Stimulated activated CD8-positive, alpha-beta memory T cell treated with anti-CD3 and anti-CD28 coated beads, Interleukin-12 subunit alpha, Interleukin-12 subunit beta, amount 100 ng/mL, for 1 hour (primary cell): ENCODE measurements at regions not wholly inside any gene's neighbourhood (a gene's known extent, or its start where the extent isn't known, plus 50 kb on each side); places are given as distances from the start of the nearest gene placed in this dataset.
A peak's percentile ranks its signal among the peaks of the same experiment; 100 is the strongest.

Experiments used
- DNase-seq: peaks from one replicate; pipeline ENCODE4 v3.0.0-alpha.2; 2020; ENCODE audit warnings: low read depth

DNA sequence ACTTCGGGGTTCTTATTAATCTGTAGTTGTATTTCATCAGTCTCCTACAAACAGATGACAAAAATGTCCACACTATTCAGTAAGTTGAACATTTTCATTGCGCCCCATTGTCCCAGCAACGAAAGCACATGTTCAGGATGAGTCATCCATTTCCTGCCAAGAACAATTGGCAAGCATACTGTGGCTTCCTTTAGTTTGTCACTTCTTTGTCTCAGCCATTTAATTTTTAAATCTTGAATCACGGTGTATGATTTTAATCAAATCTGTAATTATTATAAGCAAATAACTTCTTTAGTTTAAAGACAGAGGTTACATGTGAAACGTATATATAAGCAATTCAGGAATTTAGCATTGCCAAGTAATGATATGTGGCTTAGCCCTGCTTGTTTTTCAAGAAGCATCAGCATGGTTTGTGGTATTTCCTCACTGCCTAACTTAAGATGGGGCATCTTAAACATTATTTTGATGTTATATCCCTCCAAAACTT is 211.3 kb upstream of the KRR1 start:
- DNase-seq, result peak; percentile 16

DNA sequence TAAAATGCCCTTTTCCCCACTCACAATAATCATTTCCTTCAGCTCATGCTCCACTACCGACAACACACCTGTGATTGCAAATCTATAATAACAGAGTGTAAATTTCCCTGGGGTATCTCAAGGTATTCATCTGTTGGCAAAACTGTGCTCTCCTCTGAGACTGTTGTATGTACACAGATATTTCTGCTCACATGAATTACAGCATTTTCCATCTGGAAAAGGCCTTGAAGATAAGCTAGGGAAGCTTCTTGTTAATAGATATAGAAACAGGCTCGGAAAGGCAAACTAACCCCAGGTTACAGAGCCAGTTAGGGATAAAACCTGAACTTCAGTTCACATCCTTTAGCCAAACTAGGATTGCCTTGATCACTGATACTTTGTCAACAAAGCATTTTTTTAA is 210.4 kb upstream of the KRR1 start:
- DNase-seq, result no peak

DNA sequence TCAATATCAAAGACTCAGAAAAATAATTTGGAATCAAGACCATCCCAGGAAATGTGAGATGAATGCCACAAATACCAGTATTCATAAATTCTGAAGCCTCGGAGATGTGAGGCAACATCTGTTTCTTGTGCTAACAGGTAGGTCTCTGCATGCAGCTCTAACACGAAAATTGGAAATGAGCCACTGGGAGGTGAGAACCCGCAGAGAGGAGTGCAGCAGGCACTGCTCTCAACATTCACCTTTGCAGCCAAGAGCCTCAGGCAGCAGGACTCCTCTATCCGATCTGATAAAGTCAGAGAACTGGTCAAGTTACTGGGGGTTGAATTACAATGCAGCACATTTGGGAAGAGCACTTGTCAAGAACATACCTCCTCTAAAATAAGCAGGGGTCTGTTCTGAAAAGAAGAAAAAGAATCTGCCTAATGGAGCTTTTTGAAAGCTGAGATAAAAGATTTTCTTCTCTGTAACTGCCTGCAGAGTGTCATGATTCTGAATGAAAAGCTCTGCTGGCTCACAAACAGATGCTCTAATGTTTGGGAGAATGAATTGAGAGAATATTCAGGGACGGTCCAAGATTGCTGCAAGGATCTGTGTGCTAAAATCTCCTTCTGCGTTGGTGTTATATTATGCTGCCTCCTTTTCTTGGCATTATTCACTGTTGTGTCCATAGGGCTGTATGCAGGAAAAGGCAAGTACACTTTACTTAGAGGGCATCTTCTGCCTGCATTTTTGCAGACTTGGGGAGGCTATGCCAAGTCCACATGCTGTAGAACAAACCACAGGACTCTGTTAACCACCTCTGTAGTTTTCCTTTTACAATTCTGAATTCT is 209.6 kb upstream of the KRR1 start:
- DNase-seq, result no peak

DNA sequence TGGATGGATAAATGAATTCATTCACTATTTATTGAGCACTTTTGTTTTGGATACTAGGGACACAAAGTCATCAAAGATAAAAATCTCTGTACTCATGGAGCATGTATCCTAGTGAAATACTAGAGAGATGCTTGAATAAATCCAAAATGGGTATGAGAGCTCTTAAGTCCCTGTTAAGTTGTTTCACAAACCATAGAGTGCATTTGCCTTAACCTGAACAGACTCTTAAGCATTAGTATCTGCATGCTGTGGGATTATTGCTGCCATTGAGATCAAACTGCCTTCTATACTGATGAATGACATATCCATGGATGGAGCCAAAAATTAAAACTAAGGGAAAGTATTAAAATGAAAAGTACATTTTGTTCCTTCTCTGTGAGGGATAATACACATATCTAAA is 206.5 kb upstream of the KRR1 start:
- DNase-seq, result no peak

DNA sequence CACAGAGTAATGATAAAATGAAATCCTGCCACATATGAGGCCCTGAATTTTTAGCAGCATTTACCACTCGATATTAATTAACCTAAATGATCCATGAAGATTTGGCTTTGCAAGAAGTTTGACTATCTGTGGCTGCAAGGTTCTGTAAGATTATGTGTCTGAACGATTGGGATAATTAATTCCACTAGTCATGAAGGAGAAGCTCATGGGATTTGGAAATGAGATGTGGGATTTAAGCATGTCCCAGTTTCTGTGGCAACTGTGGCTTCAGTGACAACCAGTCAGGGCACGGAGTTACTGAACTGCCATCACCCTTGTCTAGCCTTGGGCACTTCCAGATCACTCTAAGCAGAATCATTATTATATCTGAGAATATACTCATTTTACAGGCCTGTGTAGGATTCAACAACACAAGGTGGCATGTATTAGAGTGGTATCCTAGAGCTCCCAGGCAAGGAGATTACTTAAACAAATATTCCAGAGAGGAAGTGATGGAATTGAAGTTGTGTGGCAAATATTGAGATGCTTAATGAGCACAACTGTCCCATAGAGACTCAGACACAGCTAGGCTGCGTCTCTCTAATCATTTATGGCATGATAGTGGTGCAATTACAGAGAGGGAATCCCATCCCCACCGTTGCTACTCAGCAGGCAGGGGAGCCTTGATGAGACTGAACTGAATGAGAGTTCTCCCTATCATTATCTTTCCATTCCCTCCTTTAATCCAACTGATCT is 205.0 kb upstream of the KRR1 start:
- no peak for DNase-seq

DNA sequence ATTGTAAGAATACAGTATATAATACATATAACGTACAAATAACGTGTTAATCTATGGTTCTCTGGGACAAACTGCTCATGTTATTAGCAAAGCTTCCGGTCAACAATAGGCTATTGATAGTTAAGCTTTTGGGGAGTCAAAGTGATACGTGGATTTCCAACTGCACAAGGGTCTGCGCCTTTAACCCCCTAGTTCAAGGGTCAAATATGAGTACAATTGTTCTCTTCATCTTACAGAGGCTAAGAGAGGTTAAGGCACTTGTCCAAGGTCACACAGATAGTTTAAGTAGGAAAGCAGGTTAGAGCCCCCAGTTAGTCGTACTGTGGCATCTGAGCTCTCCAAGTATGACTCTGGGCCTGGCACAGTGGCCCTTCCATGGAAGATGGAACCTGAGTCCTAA is 204.3 kb upstream of the KRR1 start:
- no peak for DNase-seq

DNA sequence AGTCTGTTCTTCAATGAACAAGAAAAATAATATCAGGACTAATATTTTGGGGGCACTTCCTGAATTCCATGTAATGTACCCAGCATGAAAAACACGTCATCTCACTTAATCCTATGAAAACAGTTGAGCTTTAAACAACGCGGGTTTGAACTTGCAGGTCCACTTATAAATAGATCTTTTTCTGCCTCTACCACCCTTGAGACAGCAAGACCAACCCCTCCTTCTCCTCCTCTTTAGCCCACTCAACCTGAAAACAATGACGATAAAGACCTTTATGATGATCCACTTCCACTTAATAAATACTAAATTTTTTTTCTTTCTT is 203.9 kb upstream of the KRR1 start:
- no peak for DNase-seq

DNA sequence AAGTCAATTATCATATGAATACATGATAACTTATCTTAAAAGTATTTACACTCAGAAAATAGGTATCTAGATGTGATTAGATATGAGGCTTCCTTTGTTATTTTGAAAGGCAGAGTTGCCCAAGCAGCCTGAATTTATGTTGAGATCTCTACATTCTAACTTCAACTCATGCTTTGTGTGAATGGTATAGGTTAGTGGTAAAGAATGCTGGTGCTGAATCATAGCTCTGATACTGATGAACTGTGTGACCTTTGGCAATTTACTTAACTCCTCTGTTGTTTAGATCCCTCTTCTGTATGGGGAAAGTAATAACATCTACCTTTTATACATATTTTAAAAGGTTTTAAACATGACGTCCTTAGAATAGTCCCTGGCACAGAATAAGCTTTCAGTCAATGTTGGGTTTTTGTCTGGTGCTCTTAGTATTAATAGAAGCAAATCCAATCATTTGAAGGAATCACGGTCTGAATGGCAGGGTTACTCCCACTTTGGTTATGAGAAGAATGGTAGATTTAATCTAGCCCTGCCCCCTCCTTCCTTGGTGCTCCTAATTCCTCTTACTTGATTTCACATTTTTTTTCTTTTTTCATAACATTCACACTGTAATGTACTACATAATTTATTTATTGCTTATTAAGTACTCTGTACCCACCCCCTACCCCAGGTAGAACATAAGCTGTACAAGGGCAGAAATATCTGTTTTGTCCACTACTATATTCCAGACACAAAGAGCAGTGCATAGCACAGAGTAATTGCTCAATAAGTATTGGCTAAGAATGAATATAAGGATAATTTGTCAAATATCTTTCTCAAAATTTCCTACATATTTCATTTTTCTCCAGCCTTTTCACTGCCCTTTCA is 203.3 kb upstream of the KRR1 start:
- no peak for DNase-seq

DNA sequence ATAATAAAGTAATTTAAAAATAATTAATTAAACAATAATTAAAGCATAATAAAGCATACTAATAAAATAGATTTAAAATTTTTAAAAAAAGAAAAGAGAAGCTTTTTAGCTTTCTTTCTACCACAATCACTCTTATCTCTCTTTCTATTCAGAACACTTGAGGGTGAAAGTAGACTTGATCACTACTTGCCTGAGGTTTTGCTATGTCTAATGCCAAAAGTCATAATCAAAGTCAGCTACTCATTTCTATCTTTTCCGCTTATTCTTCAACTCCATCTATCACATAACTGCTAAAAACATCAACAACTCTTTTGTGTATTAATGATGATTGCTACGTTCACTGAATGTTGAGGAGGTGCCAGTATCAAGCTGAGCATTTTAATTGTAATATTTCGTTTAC is 202.0 kb upstream of the KRR1 start:
- DNase-seq, result no peak

DNA sequence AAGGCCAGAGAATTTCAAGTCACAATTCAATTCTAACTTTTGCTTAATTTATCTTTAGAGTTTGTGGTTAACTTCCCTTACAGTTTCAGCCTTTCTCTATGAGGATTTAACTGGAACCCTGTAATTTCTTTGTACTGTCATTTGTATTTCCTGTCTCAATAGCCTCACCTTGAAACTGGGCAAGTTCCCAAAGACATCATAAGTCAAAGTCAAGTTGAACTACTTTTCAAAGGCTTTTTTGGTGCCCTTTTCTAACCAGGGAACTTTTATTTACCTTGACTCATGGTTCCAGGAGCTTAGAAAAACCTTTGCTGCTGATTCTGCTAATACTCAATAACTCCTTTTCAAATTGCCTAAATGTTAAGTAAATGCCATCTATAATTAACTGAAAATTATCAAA is 200.8 kb upstream of the KRR1 start:
- no peak for DNase-seq

DNA sequence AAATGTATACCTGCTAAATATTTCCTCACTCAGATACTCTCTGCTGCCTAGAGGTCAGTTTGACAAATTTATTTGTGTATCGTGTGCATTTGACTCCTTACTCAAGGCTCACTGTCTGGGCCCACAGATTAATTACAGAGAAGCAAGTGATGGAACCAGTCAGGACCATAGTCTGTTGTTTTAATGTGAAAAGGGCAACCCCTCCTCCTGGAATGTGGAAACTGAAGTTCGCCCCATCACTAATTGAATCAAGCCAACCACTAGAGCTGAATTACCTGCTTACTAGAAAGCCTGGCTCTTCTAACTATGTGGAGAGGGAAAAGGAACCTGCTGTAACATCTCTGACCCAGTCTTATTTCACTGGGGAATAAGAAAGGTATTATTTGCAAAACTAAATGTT is 199.9 kb upstream of the KRR1 start:
- no peak for DNase-seq

DNA sequence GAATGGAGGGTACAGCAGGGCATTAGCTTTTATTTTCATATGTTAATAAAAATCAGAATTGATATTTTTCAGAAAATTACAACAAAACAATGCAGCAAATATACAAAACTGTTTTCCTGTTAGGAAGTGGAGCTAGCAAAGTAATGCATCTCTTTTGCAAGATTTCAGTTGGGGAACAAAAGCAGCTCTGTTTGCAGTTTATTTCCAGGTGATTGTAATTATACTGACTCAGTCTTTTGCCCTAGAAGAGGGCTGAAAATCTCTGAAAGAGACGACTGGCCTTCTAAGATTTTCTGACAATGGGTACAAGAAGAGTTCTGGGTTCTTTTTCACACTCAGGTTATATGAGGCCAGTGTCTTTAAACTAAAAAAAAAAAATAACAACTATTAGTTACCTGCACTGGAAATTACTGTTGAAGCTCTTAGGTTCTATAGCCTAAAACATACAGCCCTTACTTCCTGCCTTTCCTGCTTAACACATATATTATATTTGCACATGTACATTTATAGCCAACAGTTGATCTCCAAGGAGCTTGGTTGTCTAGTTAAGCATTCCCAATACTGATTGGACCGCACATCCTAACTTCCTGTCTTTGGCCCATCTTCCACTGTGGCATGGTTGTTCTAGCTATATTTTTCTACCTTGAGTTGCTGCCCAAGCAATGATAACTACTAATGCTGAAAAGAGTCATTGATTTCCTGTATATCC is 199.1 kb upstream of the KRR1 start:
- DNase-seq, result no peak

DNA sequence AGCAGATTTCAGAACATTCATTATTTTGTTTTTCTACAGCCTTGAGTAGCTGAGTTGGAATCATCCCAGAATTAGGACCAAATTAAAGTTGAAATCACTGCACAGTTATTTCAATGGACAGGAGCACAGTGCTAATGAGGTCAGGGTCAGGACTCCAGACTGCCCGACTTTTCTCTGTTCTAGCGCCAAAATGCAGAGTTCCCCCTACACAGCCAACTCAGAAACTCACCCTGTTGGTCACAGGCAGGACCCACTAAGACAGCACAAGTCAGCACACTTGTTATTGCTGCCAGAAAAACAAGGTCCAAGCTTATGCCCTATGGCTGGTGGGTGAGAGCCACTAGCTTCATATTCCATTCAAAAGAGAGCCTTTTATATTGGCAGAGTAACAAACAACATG is 198.1 kb upstream of the KRR1 start:
- no peak for DNase-seq

DNA sequence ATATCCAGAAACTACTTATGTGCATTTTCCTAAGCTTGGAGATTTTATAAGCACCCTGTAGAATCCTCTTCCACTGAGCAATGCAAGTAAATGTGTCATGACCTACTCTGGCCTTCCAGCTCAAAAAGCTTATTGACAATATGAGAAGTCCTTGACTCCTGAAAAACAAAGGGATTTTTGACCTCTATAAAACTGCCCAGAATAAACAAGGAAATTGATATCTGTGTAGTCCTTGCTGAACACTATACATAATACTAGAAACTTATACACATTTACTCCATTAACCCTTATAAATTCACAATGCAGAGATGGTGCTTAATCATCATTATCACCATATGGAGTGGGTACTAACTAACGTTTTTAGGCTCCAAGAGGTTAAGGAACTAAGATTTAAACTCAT is 197.4 kb upstream of the KRR1 start:
- DNase-seq, result no peak

DNA sequence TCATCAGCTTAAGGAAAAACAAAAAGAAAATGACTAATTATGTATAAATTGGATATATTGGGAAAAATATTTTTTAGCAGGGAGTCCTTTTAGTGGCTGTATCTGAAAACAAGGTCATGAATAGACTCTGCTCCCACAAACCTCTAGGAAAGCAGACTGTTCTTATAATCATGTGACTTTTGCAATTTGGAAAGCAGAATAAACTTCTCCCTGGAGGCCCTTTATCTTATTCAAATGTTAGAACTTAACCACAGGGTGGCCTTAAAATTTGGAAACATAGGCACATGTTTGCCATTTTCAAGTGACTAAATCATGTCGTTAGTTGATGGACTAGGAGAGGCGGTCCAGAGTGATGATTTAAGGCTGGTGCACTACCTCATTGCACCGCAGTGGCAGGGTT is 196.6 kb upstream of the KRR1 start:
- DNase-seq, result no peak

DNA sequence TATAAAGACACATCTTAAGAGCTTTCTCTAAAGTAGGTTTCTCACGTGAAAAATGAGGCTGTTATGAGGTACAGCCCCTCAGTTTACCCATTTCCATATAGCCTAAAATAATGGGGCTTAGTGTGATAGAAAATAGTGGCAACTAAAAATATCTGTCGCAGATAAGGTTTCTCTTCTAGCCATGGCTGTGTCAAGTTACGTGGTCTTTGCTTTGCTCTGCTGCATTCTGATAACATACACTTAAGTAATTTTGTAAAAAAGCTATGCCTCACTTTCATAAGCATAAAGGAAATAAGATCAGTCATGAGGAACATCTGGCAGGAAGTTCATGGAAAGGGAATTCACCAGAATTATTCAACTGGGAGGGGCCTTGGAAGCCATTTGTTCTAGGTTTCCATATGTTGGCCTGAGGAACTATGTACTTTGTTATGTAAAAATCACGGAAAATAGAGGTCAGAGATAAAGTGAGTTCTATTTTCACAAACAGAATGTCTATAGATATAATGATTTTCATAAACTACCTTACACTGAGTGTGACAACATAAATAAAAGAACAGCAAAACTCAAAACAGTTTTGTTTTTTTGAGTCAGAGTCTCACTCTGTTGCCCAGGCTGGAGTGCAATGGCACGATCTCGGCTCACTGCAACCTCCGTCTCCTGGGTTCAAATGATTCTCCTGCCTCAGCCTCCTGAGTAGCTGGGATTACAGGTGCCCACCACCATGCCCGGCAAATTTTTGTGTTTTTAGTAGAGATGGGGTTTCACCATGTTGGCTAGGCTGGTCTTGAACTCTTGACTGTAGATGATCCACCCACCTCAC is 195.6 kb upstream of the KRR1 start:
- DNase-seq, result no peak

DNA sequence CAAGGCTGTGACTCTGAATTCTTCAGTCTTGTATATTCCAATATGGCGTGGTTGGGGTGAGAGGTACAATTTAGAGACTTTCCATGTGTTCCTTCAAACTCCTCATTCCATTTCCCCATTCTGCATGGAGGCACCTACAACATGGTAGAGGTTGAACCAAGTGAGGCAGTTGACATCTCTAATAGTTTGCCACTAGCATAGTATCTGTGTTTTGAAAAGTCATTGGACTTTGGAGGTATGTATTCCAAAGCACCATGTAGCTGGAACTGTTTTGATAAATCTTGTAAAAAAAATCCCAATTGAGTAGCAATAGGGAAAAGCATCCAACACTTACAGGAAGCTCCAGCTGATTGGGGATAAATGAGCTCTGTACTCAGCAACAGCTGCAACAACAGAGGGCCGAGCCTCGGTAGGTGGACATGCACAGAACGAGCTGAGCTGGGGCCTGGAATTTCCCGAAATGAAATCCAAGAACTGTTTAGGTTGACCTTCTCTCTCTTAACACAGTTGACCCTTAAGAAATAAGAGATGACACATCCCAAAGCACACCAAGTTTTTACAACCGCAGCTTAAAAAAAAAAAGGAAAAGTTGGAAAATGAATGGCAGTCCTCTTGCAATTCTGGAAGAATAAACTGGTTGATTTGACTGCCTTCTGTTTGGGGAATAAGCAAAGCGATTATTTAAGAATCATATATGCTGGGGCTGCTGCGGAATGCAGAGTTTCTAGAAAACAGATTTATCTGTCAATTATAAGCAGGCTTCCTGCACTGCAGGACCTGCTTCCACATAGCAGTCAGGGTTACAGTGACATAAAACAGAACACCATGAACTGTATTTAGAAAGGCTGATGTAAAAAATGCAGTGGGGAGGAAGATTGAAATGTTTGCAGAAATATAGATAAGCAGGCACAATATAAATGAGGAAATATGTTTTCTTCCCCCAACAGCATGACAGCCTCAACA is 194.6 kb upstream of the KRR1 start:
- DNase-seq, result no peak

DNA sequence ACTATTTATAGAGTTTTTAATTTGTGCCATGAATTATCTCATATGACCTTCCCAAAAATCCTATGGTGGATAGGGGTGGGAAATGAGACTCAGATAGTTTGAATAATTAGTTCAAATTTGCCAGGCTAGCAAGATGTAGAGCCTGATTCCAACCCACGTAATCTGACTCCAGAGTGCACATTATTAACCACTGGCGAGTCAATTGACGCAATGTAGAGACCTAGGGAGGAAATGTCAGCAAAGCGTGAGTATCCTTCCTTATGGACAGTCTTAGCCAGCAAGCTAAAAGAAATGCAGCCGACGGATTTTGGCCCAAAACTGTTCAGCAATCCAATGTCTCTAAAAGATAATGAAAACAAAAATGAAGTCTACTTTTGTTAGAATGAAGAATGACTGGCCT is 193.3 kb upstream of the KRR1 start:
- no peak for DNase-seq

DNA sequence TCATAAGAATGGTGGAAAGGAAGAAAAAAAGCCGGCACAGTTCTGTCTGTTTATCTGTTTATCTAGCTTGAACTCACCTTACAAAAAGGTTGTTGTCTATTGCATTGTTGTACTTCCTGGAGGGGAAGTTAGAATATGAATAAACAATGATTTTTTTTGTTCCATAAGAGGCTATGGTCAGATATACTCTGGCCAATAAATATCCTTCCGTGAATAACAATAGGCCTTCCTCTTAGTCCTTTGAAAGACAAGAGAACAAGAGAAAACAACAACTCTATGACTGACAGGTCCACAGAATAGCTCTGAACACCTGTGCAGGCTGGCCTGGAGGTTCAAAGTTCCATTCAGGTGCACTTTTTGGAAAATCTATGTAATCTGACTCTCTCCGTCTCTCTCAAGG is 192.8 kb upstream of the KRR1 start:
- DNase-seq, result no peak

DNA sequence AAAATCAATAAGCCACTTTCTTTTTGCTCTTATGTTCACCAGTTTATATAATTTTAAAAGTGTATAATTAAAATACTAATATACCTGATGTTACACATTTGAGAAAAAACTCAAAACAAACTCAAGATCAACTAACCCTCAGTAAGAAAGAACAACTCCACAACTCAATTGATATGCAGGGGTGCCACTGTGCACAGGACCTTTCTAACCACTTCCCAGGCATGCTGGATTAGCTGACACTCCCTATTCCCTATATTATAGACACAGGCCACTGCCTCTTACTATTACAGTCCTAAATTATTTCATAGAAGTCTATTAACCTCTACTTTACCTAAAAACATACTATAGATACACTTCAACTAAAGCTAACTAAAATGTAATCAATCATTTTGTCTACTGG is 191.7 kb upstream of the KRR1 start:
- DNase-seq, result no peak
